Glutamatergic neuron (in vitro differentiated cells): ENCODE measurements at regions not wholly inside any gene's neighbourhood (a gene's known extent, or its start where the extent isn't known, plus 50 kb on each side); places are given as distances from the start of the nearest gene placed in this dataset.

Experiments
- DNase-seq: peaks from one replicate; pipeline ENCODE4 v3.0.0; 2022
- H3K27ac Mint-ChIP-seq: one replicate; pipeline ENCODE4 v1.8.0; 2020; ENCODE audit warnings: mild to moderate bottlenecking, mixed read lengths, inconsistent platforms; ENCODE audit not compliant: unreplicated experiment
- H3K27me3 Mint-ChIP-seq: one replicate; pipeline ENCODE4 v1.8.0; 2020; ENCODE audit warnings: mild to moderate bottlenecking, moderate library complexity, mixed read lengths, inconsistent platforms; ENCODE audit not compliant: unreplicated experiment
- H3K36me3 Mint-ChIP-seq: one replicate; pipeline ENCODE4 v1.8.0; 2020; ENCODE audit warnings: mild to moderate bottlenecking, mixed read lengths, inconsistent platforms; ENCODE audit not compliant: unreplicated experiment
- H3K4me1 Mint-ChIP-seq: one replicate; pipeline ENCODE4 v1.8.0; 2020; ENCODE audit warnings: mild to moderate bottlenecking, low read depth, mixed read lengths, inconsistent platforms; ENCODE audit not compliant: unreplicated experiment
- H3K4me3 Mint-ChIP-seq: one replicate; pipeline ENCODE4 v1.8.0; 2020; ENCODE audit warnings: mild to moderate bottlenecking, mixed read lengths, inconsistent platforms; ENCODE audit not compliant: unreplicated experiment
- H3K9me3 Mint-ChIP-seq: one replicate; pipeline ENCODE4 v1.8.0; 2020; ENCODE audit warnings: mild to moderate bottlenecking, moderate library complexity, mixed read lengths, inconsistent platforms; ENCODE audit not compliant: unreplicated experiment
- CTCF ChIP-seq: fragments of 200-600 bp; sonication (generic); IDR thresholded peaks from one replicate; pipeline ENCODE4 v1.5.0; 2021; ENCODE audit not compliant: partially characterized antibody, unreplicated experiment

- DNase-seq: no peak
- Mint-ChIP-seq H3K36me3 (no peaks in the 10 kb centered on the region), H3K4me1 (no peaks in the 10 kb centered on the region), H3K27me3 (no peaks in the 10 kb centered on the region), H3K9me3 (peaks cover 2% of the 10 kb centered on the region), H3K4me3 (no peak overlapping the region), H3K27ac (no peak overlapping the region)
- no peak for TF ChIP-seq CTCF
These were observed 98.0 kb downstream of the SLC5A7 start for GRCh38 chr2:108084311-108084710.

- Mint-ChIP-seq H3K4me3 (no peak overlapping the region), H3K4me1 (no peaks in the 10 kb centered on the region), H3K27ac (no peak overlapping the region), H3K27me3 (no peaks in the 10 kb centered on the region), H3K36me3 (peaks cover 7% of the 10 kb centered on the region), H3K9me3 (peaks cover 8% of the 10 kb centered on the region)
- TF ChIP-seq CTCF: no peak
- no peak for DNase-seq
These were observed 106.6 kb downstream of the SLC5A7 start for GRCh38 chr2:108092886-108093285.

GRCh38 chr2:108101481-108101880 lies 115.2 kb downstream of the SLC5A7 start:
- peaks cover 4% of the 10 kb centered on the region for H3K36me3 Mint-ChIP-seq
- H3K4me1 Mint-ChIP-seq: peaks cover 7% of the 10 kb centered on the region
- H3K9me3 Mint-ChIP-seq: peaks cover 1% of the 10 kb centered on the region
- no peak overlapping the region for H3K4me3 Mint-ChIP-seq
- TF ChIP-seq CTCF: no peak
- no peak for DNase-seq
- no peaks in the 10 kb centered on the region for H3K27me3 Mint-ChIP-seq
- no peak overlapping the region for H3K27ac Mint-ChIP-seq

GRCh38 chr2:108106731-108107130 lies 120.4 kb downstream of the SLC5A7 start:
- Mint-ChIP-seq H3K4me3 (peak overlapping the region; percentile 37), H3K9me3 (no peaks in the 10 kb centered on the region), H3K27ac (peak overlapping the region; percentile 18), H3K36me3 (no peaks in the 10 kb centered on the region), H3K4me1 (peaks cover 12% of the 10 kb centered on the region), H3K27me3 (no peaks in the 10 kb centered on the region)
- TF ChIP-seq CTCF: no peak
- DNase-seq: no peak

- H3K9me3 Mint-ChIP-seq: peaks cover 2% of the 10 kb centered on the region
- H3K36me3 Mint-ChIP-seq: no peaks in the 10 kb centered on the region
- no peak for DNase-seq
- no peak overlapping the region for H3K27ac Mint-ChIP-seq
- peaks cover 2% of the 10 kb centered on the region for H3K27me3 Mint-ChIP-seq
- no peak overlapping the region for H3K4me3 Mint-ChIP-seq
- no peak for TF ChIP-seq CTCF
- peaks cover 3% of the 10 kb centered on the region for H3K4me1 Mint-ChIP-seq
These were observed 125.6 kb downstream of the SLC5A7 start for GRCh38 chr2:108111936-108112335.
